ENCODE measurements at regions not wholly inside any gene's neighbourhood (a gene's known extent, or its start where the extent isn't known, plus 50 kb on each side); places are given as distances from the start of the nearest gene placed in this dataset.

DNA sequence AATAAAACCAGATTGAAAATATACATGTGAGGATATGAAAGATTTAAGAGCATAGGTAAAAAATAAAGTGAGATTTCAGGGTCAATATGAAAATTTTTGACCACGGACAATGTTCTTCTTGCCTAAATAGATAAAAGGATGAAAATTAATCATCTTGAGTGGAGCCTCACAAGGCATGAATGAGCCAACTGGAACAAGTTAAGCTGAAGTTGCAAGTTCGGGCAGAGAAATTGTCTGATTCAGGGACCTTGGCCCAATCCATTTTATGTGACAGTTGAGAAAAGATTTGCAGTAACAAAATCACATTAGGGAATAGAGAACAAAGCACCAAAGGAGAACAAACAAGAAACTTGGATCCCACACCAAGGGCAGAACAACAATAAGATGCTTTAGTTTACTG lies 305.3 kb downstream of the TMX3 start (continued):
- TF ChIP-seq GABPA (IDR thresholded peaks at IDR 0.05; ENCODE audit: borderline replicate concordance, insufficient read depth, low read length) (no peak), SRF (IDR thresholded peaks at IDR 0.05; ENCODE audit: low read depth, low read length) (no peak)
